HCT116 (cell line): ENCODE measurements at regions not wholly inside any gene's neighbourhood (a gene's known extent, or its start where the extent isn't known, plus 50 kb on each side); places are given as distances from the start of the nearest gene placed in this dataset.

ENCODE experiments used
- ATAC-seq: fragments of 200-7000 bp; cut with Tn5 transposase; 2 replicates; pipeline ENCODE4 v1.9.1; 2020; ENCODE audit warnings: mild to moderate bottlenecking, moderate library complexity
- BruUV-seq: library from RNA; stranded (reverse); fragments of 400-500 nt; replicated peaks from 2 replicates; lab custom pipeline; 2021; lab: Mats Ljungman, UMichigan
- CTCF ChIA-PET: fragments of 300-600 bp; sonication (Branson Sonifier 250); formaldehyde crosslinking; loops from one replicate; lab custom pipeline; 2021; ENCODE audit warnings: antibody characterized with exemption; lab: Charles Lee
- POLR2A ChIA-PET: fragments of 300-600, 350-600 bp; sonication (Branson Sonifier 250); formaldehyde crosslinking; loops from one replicate; lab custom pipeline; 2021; ENCODE audit warnings: antibody characterized with exemption; lab: Charles Lee
- RAD21 ChIA-PET, 2 experiments: fragments of 300-600 bp; sonication (Branson Sonifier 250); formaldehyde crosslinking; loops; one replicate each; lab custom pipeline; 2023; ENCODE audit warnings: low total read pairs in 2 of 2; ENCODE audit not compliant: uncharacterized antibody in 2 of 2, unreplicated experiment in 2 of 2, low non-redundant PET in 1 of 2; lab: Charles Lee
- DNase-seq: peaks from one replicate; pipeline ENCODE4 v3.0.0-alpha.2; 2010; ENCODE audit warnings: low read depth, low spot score
- H2AFZ ChIP-seq: fragments of 200-600 bp; shearing (Covaris generic), sonication (generic); 2 replicates; pipeline ENCODE4 v1.6.1; 2017; ENCODE audit warnings: low read depth, mixed run types, mixed read lengths, antibody characterized with exemption, low read length; ENCODE audit not compliant: poor library complexity, severe bottlenecking
- H3K27ac ChIP-seq: 2 replicates; pipeline ENCODE4 v1.5.1; 2012; ENCODE audit warnings: low read depth, low read length
- H3K27me3 ChIP-seq: fragments of 200-600 bp; sonication (generic); 2 replicates; pipeline ENCODE4 v1.6.1; 2016; ENCODE audit warnings: mixed run types, low read length, mixed read lengths; ENCODE audit not compliant: insufficient read depth
- H3K36me3 ChIP-seq, 2 experiments: fragments of 200-500 bp in 1 of 2; fragments of 200-600 bp in 1 of 2; sonication (Bioruptor generic) in 1 of 2; sonication (generic) in 1 of 2; 2 replicates each; pipeline versions ENCODE4 v1.5.1 to v1.6.1; 2014 to 2016; ENCODE audit warnings: low read length in 2 of 2, inconsistent platforms in 1 of 2, mixed read lengths in 1 of 2, mixed run types in 1 of 2; ENCODE audit not compliant: insufficient read depth in 2 of 2, control insufficient read depth in 1 of 2
- H3K4me1 ChIP-seq, 2 experiments: fragments of 200-600 bp in 1 of 2; sonication (generic) in 1 of 2; 2 replicates each; pipeline versions ENCODE4 v1.5.1 to v1.6.1; 2012 to 2017; ENCODE audit warnings: low read length in 2 of 2, inconsistent platforms in 1 of 2, mild to moderate bottlenecking in 1 of 2, mixed read lengths in 1 of 2, mixed run types in 1 of 2, moderate library complexity in 1 of 2; ENCODE audit not compliant: insufficient read depth in 2 of 2, control insufficient read depth in 1 of 2
- H3K4me2 ChIP-seq: fragments of 200-600 bp; sonication (generic); 2 replicates; pipeline ENCODE4 v1.6.1; 2017; ENCODE audit warnings: mixed run types, low read length, mixed read lengths
- H3K4me3 ChIP-seq, 2 experiments: fragments of 200-600 bp in 1 of 2; sonication (generic) in 1 of 2; replicated peaks in 1 of 2; 2 replicates each; pipeline ENCODE4 v1.5.1; 2011 to 2016; ENCODE audit warnings: low read length in 2 of 2, control low read depth in 1 of 2, low read depth in 1 of 2, mild to moderate bottlenecking in 1 of 2, mixed read lengths in 1 of 2, mixed run types in 1 of 2
- H3K79me2 ChIP-seq: fragments of 200-600 bp; sonication (generic); 2 replicates; pipeline ENCODE4 v1.6.1; 2017; ENCODE audit warnings: mild to moderate bottlenecking, mixed run types, low read length, moderate library complexity, mixed read lengths; ENCODE audit not compliant: insufficient read depth
- H3K9ac ChIP-seq: fragments of 200-600 bp; sonication (generic); 2 replicates; pipeline ENCODE4 v1.6.1; 2016; ENCODE audit warnings: low read length, mixed read lengths
- H3K9me2 ChIP-seq: fragments of 200-600 bp; sonication (generic), shearing (Covaris generic); 2 replicates; pipeline ENCODE4 v1.6.1; 2017; ENCODE audit warnings: mixed run types, mild to moderate bottlenecking, moderate library complexity; ENCODE audit not compliant: insufficient read depth
- H3K9me3 ChIP-seq, 2 experiments: fragments of 200-500 bp in 1 of 2; fragments of 200-600 bp in 1 of 2; sonication (Bioruptor generic) in 1 of 2; sonication (generic) in 1 of 2; 2 replicates each; pipeline ENCODE4 v1.6.1; 2014 to 2017; ENCODE audit warnings: low read length in 2 of 2, mixed read lengths in 2 of 2, inconsistent platforms in 1 of 2, low read depth in 1 of 2, mild to moderate bottlenecking in 1 of 2, mixed run types in 1 of 2, moderate library complexity in 1 of 2; ENCODE audit not compliant: control insufficient read depth in 1 of 2, insufficient read depth in 1 of 2
- H4K20me1 ChIP-seq: fragments of 200-600 bp; sonication (generic), shearing (Covaris generic); 2 replicates; pipeline ENCODE4 v1.6.1; 2017; ENCODE audit warnings: mixed run types, mild to moderate bottlenecking, moderate library complexity; ENCODE audit not compliant: insufficient read depth
- ATF3 ChIP-seq: IDR thresholded peaks from 2 replicates; pipeline ENCODE4 v1.6.1; 2012
- CBX3 ChIP-seq: IDR thresholded peaks from 2 replicates; pipeline ENCODE4 v1.6.1; 2012; ENCODE audit warnings: low read depth
- CEBPB ChIP-seq: IDR thresholded peaks from 2 replicates; pipeline ENCODE4 v1.6.1; 2012; ENCODE audit warnings: low read depth
- CTCF ChIP-seq, 3 experiments: fragments of 200-600 bp in 1 of 3; sonication (generic) in 1 of 3; IDR thresholded peaks in 2 of 3; conservative IDR thresholded peaks in 1 of 3; 2 replicates each; pipeline ENCODE4 v1.5.1; 2012 to 2017; ENCODE audit warnings: low read depth in 2 of 3, low read length in 2 of 3, antibody characterized with exemption in 1 of 3, borderline replicate concordance in 1 of 3, control low read depth in 1 of 3, mild to moderate bottlenecking in 1 of 3, mixed read lengths in 1 of 3, mixed run types in 1 of 3, moderate library complexity in 1 of 3; ENCODE audit not compliant: insufficient read depth in 1 of 3
- ELF1 ChIP-seq: IDR thresholded peaks from 2 replicates; pipeline ENCODE4 v1.6.1; 2012; ENCODE audit warnings: low read depth, borderline replicate concordance
- EZH2 ChIP-seq: fragments of 200-600 bp; sonication (generic); IDR thresholded peaks from 2 replicates; pipeline ENCODE4 v1.6.1; 2017; ENCODE audit warnings: antibody characterized with exemption, mixed run types
- EZH2phosphoT487 ChIP-seq: fragments of 200-600 bp; IDR thresholded peaks from 2 replicates; pipeline ENCODE4 v1.6.1; 2018; ENCODE audit warnings: antibody characterized with exemption, borderline replicate concordance
- FOSL1 ChIP-seq: IDR thresholded peaks from 2 replicates; pipeline ENCODE4 v1.6.1; 2012; ENCODE audit warnings: low read depth
- JUND ChIP-seq: IDR thresholded peaks from 2 replicates; pipeline ENCODE4 v1.6.1; 2012
- MAX ChIP-seq: IDR thresholded peaks from 2 replicates; pipeline ENCODE4 v1.6.1; 2012
- POLR2A ChIP-seq: IDR thresholded peaks from 2 replicates; pipeline ENCODE4 v1.7.0; 2011; ENCODE audit warnings: borderline replicate concordance; ENCODE audit not compliant: insufficient read depth, insufficient read length; ENCODE audit errors: extremely low read depth
- RAD21 ChIP-seq: IDR thresholded peaks from 2 replicates; pipeline ENCODE4 v1.6.1; 2012; ENCODE audit warnings: low read depth, mild to moderate bottlenecking
- REST ChIP-seq: IDR thresholded peaks from 2 replicates; pipeline ENCODE4 v1.6.1; 2012; ENCODE audit warnings: low read depth
- SP1 ChIP-seq: IDR thresholded peaks from 2 replicates; pipeline ENCODE4 v1.6.1; 2012; ENCODE audit warnings: low read depth
- ZNF274 ChIP-seq: fragments of 200-500 bp; sonication (Bioruptor generic); IDR thresholded peaks from 2 replicates; pipeline ENCODE4 v1.6.1; 2014; ENCODE audit warnings: mild to moderate bottlenecking, low read depth, low read length, inconsistent platforms
- intact Hi-C: fragments of 100-400 bp; cut with micrococcal nuclease; formaldehyde crosslinking; loops from 2 replicates; pipeline ENCODE4 v1.10.0; 2022

- TF ChIP-seq REST (no peak), ZNF274 (no peak), MAX (no peak), CBX3 (no peak)
- TF ChIP-seq, all 23 proteins: peak for 0
Observed at GRCh38 chr13:39897636-39898035, 242.2 kb downstream of the COG6 start (continued).

- Histone ChIP-seq H3K4me1 (no peaks in the 10 kb centered on the region), H3K9me3 (no peaks in the 10 kb centered on the region), H3K9me2 (no peaks in the 10 kb centered on the region), H3K36me3 (no peaks in the 10 kb centered on the region), H3K4me3 (no peak overlapping the region), H2AFZ (no peak overlapping the region), H3K27me3 (no peaks in the 10 kb centered on the region), H3K9ac (no peak overlapping the region), H3K27ac (no peak overlapping the region), H3K79me2 (no peaks in the 10 kb centered on the region), H3K4me2 (no peak overlapping the region), H4K20me1 (no peaks in the 10 kb centered on the region)
- CTCF ChIA-PET = no interaction called here
- no TSS peak for BruUV-seq
- no peak for ATAC-seq
- POLR2A ChIA-PET = no interaction called here
- intact Hi-C loops = no loop called here
- no peak for DNase-seq
- RAD21 ChIA-PET = no interaction called here
- TF ChIP-seq POLR2A (no peak), ELF1 (no peak), JUND (no peak), RAD21 (no peak), ATF3 (no peak), EZH2 (no peak), CBX3 (no peak), CEBPB (no peak), CTCF (IDR thresholded peaks at IDR 0.05 in 2 of 3, conservative IDR thresholded peaks at IDR 0.05 in 1 of 3; ENCODE audit: borderline replicate concordance in 1 of 3, insufficient read depth in 1 of 3, low read depth in 2 of 3, low read length in 2 of 3) (no peak), FOSL1 (no peak), EZH2phosphoT487 (no peak), REST (no peak), SP1 (no peak)
Observed at GRCh38 chr13:39900106-39900750, 244.8 kb downstream of the COG6 start.
